ENCODE measurements at regions not wholly inside any gene's neighbourhood (a gene's known extent, or its start where the extent isn't known, plus 50 kb on each side); places are given as distances from the start of the nearest gene placed in this dataset.

DNA sequence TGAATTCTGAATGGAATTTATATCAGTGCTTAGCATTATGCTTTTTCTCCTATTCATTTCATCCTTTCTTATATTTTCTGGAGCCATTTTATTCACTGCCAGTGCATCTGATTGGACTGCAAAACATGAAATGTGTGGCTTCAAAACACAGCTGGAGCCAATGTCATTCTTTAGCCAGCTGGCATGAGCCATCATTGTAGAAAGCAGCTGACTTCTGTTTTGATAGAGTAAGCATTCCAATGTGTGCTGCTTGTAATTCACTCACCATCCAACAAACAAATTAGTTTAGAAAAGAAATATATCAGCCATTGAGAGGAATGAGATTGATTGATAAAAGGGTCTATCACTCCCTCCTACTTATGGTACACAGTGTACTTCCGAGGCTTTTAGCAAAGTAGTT, 2616.0 kb downstream of the ARAP2 start:
- no peak for TF ChIP-seq CTCF (conservative IDR thresholded peaks at IDR 0.05; ENCODE audit: low read depth, low read length)
- no peak for TF ChIP-seq EZH2phosphoT487 (IDR thresholded peaks at IDR 0.05; ENCODE audit: borderline replicate concordance, low read length)
- no peak for TF ChIP-seq EZH2 (IDR thresholded peaks at IDR 0.05; ENCODE audit: low read length, unreplicated experiment)
